GM19438 (cell line): ENCODE measurements at regions not wholly inside any gene's neighbourhood (a gene's known extent, or its start where the extent isn't known, plus 50 kb on each side); places are given as distances from the start of the nearest gene placed in this dataset.
"Not testable (repeated sequence)": the region's sequence is repeated elsewhere in the genome, so short reads cannot be mapped to it uniquely, and the experiment has no call there.

Source experiments
- ATAC-seq: cut with Tn5 transposase; IDR thresholded peaks from one replicate; pipeline ENCODE4 v1.9.1; 2021; ENCODE audit warnings: low read depth; ENCODE audit not compliant: unreplicated experiment

DNA sequence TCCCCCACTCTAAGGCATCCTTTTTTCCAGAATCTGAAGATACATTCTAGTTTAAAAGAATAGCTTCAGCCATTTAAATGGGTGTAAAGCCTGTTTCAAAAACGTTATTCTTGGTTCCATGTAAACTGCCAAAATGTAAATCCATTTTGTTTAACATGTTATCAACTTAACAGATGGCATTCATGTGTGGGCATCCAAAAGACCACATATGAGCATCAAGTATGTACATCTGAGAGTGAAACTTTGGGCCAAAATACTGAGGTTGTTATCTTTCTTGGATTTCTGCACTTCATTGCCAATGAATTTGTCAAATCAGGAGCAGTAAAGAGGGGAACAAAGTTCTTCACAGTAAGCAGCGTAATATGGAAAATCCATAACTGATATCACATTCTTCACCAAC, 395.4 kb downstream of the ZNF804A start:
- ATAC-seq = no peak

DNA sequence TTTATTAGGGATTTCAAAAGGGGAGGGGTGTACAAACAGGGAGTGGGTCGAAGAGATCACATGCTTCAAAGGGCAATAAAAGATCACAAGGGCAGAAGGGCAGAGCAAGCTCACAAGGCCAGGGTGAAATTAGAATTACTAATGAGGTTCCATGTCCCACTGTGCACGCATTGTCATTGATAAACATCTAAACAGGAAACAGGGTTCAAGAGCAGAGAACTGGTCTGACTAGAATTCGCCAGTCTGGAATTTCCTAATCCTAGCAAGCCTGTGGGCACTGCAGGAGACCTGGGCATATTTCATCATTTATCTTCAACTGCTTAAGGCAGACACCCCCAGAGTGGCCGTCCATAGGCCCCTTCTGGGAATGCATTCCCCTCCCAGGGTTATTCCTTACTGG, 408.2 kb downstream of the ZNF804A start:
- no peak for ATAC-seq

DNA sequence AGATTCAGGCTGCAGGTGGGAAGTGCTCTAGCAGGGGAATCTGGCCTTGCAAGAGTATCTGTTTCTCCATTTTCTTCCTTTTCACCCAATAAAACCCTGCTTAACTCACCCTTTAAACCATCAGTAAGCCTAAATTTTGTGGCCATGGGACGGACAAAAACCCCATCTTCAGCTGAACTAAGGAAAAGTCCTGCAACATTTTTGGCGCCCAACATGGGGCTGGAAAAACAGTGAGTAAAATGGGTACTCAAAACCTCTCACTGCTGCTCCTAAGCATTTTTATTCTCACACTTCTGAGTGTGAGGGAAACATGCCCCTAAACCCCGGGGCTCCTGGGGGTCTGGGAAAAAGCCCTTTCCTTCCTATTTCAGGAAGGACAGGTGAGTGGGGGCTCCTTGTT, 414.3 kb downstream of the ZNF804A start:
- no peak for ATAC-seq

DNA sequence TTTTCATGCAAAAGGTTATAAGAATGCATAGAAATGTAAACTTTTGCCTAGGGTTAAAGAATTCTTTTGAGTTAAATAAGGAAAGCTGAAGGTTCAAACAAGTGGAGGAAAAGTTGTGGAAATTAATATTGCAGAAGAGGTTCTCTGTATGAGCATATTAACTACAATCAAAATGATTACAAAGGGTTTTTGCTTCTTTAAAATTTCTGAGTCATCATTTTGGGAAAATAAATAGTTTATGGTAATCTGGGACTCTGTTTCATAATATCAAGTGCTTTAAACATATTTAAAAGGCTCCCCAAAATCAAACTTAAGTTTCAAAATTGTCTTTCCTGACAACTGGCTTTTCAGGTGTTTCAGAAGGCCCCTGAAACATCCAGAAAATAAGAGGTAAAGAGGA, 415.7 kb downstream of the ZNF804A start:
- ATAC-seq = no peak

DNA sequence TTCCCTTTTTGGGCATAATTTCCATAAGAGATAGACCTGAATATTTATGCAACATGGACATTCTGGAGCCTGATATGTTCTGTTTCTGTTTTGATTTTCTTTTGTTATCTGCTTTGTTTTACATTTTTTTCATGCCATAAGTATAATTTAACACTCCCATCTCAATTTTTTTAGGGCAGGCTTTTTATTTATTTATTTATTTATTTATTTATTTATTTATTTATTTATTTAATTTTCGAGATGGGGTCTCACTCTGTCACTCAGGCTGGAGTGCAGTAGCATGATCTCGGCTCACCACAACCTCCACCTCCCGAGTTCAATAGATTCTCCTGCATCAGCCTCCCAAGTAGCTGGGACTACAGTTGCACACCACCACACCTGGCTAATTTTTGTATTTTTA, 427.6 kb downstream of the ZNF804A start:
- not testable (repeated sequence) for ATAC-seq

DNA sequence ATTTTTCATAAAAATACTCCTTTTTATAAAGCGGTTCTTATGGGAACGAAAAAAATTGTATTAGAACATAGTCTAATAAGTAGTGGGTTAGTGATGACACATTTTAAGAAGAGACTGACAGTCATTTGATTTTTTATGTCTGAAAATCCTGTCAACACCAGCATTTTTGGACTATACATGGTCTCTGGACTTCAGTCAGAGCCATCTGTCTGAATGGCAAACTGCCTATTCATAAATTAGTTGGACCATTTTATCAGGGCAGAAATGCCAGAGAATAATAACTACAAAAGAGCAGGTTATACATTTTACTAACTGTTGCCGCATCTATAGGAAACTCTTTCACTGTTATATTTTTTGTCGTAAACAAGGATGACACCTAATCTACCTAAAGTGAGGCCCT, 437.6 kb downstream of the ZNF804A start:
- no peak for ATAC-seq

DNA sequence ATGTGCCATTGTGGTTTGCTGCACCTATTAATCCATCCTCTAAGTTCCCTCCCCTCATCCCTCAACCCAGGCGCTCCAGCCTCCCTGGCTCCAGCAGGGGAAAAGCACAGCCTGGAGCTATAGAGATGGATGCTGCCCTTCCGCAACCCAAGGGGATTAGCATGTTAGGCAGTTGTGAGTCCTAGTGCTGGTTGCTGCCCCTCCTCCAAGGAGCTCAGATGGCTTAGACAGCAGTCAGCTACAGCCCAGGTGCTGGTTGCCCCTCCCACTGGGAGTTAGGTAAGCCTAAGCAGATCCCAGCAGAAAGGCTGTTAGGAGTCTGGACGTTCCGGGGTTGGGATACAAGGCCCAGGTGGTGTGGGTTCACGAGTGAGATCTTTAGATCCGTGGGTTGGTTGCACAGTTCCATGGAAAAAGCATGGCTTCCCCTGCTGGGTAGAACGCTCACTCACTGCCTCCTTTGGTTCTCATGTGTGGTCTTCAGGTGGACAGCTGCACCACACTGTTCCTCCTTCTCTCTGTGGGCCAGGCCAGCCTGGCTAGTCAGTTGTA, 446.1 kb downstream of the ZNF804A start:
- no peak for ATAC-seq

DNA sequence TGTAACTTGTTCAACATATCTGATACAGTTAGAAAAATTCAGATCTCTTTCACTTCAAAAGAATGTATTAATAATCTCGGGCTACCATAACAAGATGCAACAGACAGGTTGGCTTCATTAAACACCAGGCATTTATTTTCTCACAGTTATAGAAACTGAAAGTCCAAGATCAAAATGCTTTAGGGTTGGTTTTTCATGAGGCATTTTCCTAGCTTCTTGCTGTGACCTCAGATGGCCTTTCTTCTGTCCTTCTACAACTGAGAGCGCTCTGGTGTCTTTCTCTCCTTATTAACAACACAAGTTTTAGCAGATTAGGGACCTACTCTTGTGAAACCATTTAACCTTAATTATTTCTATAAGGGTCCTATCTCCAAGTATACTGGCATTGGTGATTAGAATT, 452.5 kb downstream of the ZNF804A start:
- no peak for ATAC-seq

DNA sequence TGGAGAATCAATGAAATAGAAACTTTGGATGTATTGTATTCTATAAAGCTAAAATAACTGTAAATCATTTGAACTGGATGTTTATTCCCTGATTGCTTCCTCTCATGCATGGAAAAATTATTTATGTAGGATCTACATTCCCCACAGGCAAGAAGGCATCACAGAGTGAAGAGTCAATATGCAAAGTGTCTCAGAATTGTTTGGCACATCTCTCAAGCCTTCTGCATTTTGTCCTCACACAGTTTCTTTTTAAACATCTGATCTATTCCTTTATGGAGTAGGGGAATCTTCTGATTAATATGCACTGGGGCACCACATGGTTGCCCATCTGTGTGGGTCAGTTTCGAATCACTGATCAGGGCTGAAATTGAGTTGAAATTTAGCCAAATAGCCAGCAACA, 465.4 kb downstream of the ZNF804A start:
- ATAC-seq = no peak

DNA sequence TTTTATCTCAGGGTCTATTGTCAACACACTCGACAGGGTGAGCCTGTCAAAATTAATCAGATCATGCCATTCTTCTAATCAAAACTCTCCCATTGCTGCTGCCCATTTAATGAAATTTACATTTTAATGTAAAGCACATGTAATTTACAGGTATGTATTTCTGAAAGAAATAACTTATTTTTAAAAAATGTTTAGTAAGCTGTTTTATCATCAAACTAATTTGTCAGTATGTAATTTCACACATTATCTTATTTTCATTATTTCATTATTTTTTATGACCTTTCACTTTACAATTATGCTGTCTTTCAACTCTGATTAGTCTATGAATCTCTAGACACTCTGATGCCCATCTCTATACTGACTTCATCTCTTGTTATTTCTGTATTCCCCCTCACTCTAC, 467.8 kb downstream of the ZNF804A start:
- ATAC-seq = no peak

DNA sequence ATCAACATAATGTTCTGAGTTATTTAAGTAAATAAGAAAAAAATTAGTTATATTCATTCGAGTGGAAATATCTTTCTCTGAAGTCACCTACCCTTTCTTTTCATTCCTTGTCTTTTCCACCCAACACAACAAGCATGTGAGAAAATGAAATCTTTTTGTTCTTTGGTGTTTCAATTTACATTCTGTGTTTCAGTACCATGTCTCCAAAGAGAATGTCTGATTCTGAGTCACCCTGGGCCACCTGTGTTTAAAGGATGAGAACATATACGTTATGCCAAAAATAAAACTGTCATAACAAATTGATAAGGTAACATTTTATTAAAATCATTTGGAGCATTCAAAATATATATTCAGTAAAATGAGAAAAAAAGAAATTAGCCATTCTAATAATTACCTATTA, 470.8 kb downstream of the ZNF804A start:
- no peak for ATAC-seq

DNA sequence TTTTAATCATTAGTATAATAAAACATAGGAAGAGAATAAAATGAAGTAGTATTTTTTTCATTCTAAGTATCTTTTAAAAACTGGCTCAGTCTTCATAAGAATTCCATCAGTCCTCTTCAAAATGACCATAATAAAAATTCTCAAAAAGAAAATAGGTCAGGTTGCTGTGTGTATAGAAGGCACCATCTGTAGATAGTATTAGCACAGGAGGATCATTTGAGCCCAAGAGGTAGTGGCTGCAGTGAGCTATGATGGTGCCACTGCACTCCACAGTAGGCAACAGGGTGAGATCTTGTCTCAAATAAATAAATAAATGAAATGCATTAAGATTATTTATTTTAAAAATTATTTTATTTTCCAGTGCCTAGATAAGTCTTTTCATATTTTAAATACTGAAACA, 475.8 kb downstream of the ZNF804A start:
- no peak for ATAC-seq

DNA sequence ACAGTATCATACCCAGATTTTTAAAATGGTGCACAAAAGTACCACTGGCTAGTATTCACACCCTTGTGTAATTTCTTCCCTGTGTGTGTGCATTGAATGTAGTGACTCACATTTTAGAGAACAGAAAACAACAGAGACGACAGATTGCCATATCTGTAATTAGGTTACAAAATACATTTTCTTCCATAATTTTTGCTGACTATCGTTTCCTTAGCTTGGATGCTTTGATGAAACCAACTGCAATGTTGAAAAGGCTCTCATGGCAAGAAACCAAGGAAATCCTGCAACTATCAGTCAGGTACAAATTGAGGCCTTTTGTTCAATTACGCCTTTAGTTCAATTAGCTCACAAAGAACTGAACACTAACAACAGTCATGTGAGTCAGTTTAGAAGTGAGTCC, 484.4 kb downstream of the ZNF804A start:
- no peak for ATAC-seq

DNA sequence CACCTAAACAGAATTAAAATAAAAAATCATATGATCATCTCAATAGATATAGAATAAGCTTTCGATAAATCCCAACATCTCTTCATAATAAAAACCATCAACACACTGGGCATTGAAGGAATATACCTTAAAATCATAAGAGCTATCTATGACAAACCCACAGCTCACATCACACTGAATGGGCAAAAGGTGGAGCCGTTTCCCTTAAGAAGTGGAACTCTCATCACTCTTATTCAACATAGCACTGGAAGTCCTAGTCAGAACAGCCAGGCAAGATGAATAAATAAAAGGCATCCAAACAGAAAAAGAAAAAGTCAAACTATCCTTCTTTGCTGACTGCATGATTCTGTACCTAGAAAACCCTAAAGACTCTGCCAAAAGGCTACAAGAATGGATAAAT, 510.3 kb downstream of the ZNF804A start:
- ATAC-seq = no peak

DNA sequence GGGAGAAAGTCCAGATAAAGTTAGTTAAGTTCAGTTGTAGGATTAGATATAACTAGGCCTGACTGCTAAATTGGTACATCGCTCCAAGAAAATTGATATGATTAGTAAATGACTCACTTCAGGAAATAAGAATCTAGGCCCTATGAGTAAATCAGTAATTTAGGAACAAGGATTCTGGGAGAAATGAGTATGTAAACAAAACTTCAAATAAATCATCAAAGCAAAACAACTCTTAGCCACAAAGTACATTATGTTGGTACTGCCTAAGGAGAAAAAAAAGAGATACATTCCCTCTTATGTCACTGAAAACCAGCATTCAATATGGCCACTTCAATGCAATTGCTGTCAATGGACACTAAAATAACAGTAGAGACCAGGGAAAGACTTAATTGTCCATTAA, 529.1 kb downstream of the ZNF804A start:
- ATAC-seq = no peak

DNA sequence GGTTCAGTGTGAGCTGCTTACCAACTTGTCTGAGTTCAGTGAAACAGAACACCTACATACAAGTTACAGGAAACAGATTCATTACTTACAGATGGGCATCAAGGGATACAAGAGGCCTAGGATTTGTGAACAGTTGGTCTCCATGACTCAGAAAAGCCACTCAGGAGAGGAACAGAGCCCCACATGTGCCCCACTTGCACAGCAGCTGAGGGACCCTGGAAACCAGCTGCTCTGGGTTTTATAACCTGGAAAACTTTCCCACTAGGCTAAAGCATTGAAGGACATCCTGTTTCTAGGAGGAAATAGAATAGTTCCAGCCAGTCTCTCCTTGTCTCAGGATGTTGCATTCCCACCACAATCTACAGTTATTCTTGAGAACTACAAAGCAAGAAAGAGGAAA, 530.0 kb downstream of the ZNF804A start:
- no peak for ATAC-seq

DNA sequence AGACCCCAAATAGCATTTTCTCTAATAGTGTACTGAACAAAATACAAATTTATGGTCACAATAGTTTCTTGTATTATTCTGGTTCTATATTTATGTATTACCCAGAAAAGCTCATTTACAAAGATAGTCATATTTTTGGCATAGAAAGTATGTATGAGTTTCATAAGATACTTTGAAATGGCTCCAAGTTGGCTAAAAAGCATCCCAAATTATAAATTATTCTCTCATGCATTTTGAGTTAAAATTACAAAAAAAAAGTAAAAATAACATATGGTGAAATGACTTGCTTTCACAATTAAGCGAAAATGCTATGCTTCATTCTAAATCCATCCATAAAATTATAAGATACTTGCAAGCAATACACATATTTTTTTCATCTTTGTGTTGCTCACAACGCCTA, 530.7 kb downstream of the ZNF804A start:
- ATAC-seq = no peak

DNA sequence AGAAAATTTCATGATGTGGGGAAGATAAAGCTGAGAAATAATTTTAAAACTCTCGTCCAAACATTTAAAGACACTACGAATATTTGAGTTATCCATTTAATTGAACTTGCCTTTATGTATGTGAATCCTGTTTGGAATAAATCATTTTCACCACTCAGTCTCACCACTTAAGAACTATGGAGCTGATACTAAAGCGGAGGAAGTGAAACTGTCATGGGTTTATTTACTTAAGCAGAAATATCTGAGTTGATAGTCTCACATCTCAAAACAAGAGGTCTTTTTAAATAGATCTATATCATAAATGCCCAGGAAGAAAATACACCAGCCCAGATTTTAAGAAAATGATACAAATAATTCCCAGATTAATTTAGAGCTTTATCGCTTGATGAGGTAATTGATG, 532.4 kb downstream of the ZNF804A start:
- no peak for ATAC-seq

DNA sequence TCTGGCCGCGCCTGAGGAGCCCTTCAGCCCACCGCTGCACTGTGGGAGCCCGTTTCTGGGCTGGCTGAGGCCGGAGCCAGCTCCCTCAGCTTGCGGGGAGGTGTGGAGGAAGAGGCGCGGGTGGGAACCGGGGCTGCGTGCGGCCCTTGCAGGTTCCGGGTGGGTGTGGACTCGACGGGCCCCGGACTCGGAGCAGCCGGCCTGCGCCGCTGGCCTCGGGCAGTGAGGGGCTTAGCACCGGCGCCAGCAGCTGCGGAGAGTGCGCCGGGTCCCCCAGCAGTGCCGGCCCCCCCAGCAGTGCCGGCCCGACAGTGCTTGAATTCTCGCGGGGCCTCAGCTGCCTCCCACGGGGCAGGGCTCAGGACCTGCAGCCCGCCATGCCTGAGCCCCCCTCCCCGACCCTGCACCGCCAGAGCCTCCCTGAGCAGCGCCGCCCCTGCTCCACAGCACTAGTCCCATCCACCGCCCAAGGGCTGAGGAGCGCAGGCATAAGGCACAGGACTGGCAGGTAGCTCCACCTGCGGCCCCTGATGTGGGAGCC, 534.2 kb downstream of the ZNF804A start:
- ATAC-seq = no peak

DNA sequence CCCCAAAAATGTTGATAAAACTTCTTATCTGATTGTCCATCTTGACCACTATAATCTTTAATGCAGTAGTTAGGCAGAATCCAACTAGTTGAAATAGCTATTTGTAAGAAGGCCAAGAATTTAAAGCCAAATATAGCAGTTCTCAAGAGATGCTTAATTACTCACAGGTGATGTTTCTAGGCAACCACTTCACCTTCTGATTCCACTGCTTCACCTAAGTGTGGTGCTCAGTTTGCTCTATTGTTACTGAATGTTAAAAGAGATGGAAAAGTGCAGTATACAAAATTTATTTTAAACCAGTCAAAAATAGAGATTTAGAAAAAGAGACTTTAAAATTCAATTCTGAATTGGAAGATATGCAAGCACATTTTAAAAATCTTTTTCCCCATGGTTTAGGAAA, 539.4 kb downstream of the ZNF804A start:
- no peak for ATAC-seq

DNA sequence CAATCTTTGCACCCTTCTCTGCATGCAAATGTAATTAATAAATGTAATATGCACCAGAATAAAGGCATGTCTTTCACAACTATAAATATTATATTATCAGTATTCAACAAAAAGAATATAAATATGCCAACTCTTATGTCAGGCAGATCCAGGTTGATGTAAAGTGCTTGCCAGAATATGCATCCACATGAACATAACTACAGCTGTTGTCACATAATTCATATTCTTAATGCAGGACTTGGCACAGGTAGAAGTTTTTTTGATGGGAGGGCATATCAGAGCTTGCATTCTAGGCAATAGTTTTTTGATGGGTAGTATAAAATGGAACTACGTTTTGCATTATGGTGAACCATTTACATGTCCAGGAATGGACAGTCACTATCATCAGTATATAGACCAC, 544.3 kb downstream of the ZNF804A start:
- ATAC-seq = no peak

DNA sequence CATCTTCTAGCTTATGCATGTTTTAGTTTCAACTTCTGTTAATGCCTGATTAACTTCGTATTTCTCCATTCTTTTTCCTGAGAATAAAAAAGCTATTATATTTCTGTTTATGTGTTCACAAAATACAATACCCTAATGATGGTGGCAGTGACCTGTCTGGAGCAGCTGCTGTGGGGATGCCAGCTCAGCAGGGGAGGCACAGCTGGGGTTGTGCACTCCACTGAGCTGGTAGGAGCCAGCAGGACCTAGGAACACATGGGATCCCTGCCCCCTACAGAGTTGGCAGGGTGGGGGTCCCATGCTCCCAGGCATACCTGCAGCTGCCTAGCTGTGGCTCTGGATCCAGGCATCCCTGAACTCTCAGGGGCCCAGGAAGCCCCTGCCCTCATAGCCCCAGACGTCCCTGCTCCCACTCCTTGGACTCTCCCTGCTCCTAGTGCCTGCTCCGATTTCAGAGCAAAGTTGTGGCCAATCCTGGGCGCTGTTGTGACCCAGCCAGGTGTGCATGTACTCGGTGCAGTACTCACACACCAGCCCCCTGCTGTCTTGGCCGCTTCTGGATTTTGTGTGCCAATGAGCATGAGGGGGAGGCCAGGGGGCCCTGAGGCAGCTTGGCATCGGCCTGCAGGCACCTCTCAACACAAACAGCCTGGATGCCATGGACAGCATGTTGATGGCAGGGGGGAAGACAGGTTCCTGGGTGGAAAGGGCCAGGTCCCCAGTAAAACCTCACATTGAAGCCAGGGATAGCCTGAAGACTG, 546.0 kb downstream of the ZNF804A start:
- ATAC-seq = no peak
